ENCODE measurements at regions not wholly inside any gene's neighbourhood (a gene's known extent, or its start where the extent isn't known, plus 50 kb on each side); places are given as distances from the start of the nearest gene placed in this dataset.

DNA sequence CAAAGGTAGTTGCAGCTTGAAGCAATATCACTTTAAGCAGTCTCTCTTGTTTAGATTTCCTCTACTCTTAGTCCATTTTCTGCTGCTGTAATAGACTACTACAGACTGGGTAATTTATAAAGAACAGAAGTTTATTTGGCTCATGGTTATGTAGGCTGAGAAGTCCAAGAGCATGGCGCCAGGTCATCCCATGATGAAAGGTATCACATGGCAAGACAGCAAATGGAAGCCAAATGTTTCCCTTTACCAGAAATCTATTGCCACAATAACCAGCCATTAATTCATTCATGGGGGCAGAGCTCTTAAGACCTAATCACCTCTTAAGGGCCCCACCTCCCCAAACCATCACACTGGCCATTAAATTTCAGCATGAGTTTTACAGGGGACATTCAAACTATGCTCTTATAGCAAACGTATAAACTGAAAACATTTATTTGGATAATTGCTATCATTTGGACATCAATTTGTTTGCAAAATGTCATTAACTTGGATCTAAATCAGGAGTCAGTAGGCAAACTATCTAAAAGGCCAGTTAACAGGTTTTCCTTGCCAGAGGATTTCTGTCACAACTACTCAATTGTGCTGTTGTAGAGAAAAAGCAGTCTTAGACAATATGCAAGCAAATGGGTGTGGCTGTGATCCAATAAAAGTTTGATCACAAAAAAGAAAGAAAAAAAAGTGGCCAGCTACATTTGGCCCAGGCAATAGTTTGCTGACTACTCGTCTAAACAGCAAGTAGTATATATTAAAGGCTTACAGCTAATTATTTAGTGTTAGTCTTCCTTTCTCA lies 75.7 kb upstream of the GUCY1A1 start:
- no peak overlapping the region for H3K4me3 ChIP-seq

More for the DNA sequence above, 75.7 kb upstream of the GUCY1A1 start:
- Histone ChIP-seq H3K27me3 (ENCODE audit: insufficient read depth) (no peaks in the 10 kb centered on the region), H3K4me1 (ENCODE audit: insufficient read depth) (no peaks in the 10 kb centered on the region), H3K36me3 (ENCODE audit: insufficient read depth) (no peaks in the 10 kb centered on the region), H3F3A (replicated peaks; ENCODE audit: low read depth) (no peaks in the 10 kb centered on the region), H2AFZ (no peak overlapping the region), H4K20me1 (replicated peaks; ENCODE audit: insufficient read depth) (no peaks in the 10 kb centered on the region), H3K79me2 (replicated peaks; ENCODE audit: insufficient read depth) (no peaks in the 10 kb centered on the region), H3K27ac (ENCODE audit: low read depth) (no peak overlapping the region), H3K9me2 (ENCODE audit: insufficient read depth) (no peaks in the 10 kb centered on the region), H3K4me2 (no peak overlapping the region)
- TF ChIP-seq EZH2 (IDR thresholded peaks at IDR 0.05; ENCODE audit: low read depth, unreplicated experiment) (no peak), POLR2AphosphoS5 (IDR thresholded peaks at IDR 0.05; ENCODE audit: low read depth) (no peak), JUNB (IDR thresholded peaks at IDR 0.05; ENCODE audit: unreplicated experiment) (no peak), EZH2phosphoT487 (IDR thresholded peaks at IDR 0.05; ENCODE audit: unreplicated experiment) (no peak), CREB1 (CRISPR knock-in tag; IDR thresholded peaks at IDR 0.05; ENCODE audit: low read depth) (no peak), ZNF114 (CRISPR knock-in tag; IDR thresholded peaks at IDR 0.05) (no peak), STAT1 (IDR thresholded peaks at IDR 0.05; ENCODE audit: unreplicated experiment) (no peak), ZNF331 (CRISPR knock-in tag; IDR thresholded peaks at IDR 0.05; ENCODE audit: low read depth) (no peak)
- TF ChIP-seq, protein P1, sequence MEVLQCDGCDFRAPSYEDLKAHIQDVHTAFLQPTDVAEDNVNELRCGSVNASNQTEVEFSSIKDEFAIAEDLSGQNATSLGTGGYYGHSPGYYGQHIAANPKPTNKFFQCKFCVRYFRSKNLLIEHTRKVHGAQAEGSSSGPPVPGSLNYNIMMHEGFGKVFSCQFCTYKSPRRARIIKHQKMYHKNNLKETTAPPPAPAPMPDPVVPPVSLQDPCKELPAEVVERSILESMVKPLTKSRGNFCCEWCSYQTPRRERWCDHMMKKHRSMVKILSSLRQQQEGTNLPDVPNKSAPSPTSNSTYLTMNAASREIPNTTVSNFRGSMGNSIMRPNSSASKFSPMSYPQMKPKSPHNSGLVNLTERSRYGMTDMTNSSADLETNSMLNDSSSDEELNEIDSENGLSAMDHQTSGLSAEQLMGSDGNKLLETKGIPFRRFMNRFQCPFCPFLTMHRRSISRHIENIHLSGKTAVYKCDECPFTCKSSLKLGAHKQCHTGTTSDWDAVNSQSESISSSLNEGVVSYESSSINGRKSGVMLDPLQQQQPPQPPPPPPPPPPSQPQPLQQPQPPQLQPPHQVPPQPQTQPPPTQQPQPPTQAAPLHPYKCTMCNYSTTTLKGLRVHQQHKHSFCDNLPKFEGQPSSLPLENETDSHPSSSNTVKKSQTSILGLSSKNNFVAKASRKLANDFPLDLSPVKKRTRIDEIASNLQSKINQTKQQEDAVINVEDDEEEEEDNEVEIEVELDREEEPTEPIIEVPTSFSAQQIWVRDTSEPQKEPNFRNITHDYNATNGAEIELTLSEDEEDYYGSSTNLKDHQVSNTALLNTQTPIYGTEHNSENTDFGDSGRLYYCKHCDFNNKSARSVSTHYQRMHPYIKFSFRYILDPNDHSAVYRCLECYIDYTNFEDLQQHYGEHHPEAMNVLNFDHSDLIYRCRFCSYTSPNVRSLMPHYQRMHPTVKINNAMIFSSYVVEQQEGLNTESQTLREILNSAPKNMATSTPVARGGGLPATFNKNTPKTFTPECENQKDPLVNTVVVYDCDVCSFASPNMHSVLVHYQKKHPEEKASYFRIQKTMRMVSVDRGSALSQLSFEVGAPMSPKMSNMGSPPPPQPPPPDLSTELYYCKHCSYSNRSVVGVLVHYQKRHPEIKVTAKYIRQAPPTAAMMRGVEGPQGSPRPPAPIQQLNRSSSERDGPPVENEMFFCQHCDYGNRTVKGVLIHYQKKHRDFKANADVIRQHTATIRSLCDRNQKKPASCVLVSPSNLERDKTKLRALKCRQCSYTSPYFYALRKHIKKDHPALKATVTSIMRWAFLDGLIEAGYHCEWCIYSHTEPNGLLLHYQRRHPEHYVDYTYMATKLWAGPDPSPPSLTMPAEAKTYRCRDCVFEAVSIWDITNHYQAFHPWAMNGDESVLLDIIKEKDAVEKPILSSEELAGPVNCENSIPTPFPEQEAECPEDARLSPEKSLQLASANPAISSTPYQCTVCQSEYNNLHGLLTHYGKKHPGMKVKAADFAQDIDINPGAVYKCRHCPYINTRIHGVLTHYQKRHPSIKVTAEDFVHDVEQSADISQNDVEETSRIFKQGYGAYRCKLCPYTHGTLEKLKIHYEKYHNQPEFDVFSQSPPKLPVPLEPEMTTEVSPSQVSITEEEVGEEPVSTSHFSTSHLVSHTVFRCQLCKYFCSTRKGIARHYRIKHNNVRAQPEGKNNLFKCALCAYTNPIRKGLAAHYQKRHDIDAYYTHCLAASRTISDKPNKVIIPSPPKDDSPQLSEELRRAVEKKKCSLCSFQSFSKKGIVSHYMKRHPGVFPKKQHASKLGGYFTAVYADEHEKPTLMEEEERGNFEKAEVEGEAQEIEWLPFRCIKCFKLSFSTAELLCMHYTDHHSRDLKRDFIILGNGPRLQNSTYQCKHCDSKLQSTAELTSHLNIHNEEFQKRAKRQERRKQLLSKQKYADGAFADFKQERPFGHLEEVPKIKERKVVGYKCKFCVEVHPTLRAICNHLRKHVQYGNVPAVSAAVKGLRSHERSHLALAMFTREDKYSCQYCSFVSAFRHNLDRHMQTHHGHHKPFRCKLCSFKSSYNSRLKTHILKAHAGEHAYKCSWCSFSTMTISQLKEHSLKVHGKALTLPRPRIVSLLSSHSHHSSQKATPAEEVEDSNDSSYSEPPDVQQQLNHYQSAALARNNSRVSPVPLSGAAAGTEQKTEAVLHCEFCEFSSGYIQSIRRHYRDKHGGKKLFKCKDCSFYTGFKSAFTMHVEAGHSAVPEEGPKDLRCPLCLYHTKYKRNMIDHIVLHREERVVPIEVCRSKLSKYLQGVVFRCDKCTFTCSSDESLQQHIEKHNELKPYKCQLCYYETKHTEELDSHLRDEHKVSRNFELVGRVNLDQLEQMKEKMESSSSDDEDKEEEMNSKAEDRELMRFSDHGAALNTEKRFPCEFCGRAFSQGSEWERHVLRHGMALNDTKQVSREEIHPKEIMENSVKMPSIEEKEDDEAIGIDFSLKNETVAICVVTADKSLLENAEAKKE (CRISPR knock-in tag; IDR thresholded peaks at IDR 0.05), result no peak
- TF ChIP-seq, protein P2, sequence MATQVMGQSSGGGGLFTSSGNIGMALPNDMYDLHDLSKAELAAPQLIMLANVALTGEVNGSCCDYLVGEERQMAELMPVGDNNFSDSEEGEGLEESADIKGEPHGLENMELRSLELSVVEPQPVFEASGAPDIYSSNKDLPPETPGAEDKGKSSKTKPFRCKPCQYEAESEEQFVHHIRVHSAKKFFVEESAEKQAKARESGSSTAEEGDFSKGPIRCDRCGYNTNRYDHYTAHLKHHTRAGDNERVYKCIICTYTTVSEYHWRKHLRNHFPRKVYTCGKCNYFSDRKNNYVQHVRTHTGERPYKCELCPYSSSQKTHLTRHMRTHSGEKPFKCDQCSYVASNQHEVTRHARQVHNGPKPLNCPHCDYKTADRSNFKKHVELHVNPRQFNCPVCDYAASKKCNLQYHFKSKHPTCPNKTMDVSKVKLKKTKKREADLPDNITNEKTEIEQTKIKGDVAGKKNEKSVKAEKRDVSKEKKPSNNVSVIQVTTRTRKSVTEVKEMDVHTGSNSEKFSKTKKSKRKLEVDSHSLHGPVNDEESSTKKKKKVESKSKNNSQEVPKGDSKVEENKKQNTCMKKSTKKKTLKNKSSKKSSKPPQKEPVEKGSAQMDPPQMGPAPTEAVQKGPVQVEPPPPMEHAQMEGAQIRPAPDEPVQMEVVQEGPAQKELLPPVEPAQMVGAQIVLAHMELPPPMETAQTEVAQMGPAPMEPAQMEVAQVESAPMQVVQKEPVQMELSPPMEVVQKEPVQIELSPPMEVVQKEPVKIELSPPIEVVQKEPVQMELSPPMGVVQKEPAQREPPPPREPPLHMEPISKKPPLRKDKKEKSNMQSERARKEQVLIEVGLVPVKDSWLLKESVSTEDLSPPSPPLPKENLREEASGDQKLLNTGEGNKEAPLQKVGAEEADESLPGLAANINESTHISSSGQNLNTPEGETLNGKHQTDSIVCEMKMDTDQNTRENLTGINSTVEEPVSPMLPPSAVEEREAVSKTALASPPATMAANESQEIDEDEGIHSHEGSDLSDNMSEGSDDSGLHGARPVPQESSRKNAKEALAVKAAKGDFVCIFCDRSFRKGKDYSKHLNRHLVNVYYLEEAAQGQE (IDR thresholded peaks at IDR 0.05; ENCODE audit: unreplicated experiment), result no peak
- TF ChIP-seq, protein P3, sequence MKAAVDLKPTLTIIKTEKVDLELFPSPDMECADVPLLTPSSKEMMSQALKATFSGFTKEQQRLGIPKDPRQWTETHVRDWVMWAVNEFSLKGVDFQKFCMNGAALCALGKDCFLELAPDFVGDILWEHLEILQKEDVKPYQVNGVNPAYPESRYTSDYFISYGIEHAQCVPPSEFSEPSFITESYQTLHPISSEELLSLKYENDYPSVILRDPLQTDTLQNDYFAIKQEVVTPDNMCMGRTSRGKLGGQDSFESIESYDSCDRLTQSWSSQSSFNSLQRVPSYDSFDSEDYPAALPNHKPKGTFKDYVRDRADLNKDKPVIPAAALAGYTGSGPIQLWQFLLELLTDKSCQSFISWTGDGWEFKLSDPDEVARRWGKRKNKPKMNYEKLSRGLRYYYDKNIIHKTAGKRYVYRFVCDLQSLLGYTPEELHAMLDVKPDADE (IDR thresholded peaks at IDR 0.05), result no peak
- TF ChIP-seq, protein P4, sequence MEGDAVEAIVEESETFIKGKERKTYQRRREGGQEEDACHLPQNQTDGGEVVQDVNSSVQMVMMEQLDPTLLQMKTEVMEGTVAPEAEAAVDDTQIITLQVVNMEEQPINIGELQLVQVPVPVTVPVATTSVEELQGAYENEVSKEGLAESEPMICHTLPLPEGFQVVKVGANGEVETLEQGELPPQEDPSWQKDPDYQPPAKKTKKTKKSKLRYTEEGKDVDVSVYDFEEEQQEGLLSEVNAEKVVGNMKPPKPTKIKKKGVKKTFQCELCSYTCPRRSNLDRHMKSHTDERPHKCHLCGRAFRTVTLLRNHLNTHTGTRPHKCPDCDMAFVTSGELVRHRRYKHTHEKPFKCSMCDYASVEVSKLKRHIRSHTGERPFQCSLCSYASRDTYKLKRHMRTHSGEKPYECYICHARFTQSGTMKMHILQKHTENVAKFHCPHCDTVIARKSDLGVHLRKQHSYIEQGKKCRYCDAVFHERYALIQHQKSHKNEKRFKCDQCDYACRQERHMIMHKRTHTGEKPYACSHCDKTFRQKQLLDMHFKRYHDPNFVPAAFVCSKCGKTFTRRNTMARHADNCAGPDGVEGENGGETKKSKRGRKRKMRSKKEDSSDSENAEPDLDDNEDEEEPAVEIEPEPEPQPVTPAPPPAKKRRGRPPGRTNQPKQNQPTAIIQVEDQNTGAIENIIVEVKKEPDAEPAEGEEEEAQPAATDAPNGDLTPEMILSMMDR (conservative IDR thresholded peaks at IDR 0.05; ENCODE audit: low read depth in 2 of 2), result no peak
- Mint-ChIP-seq H3K27ac (no peak overlapping the region), H3K4me1 (peaks cover 3% of the 10 kb centered on the region), H3K4me3 (no peak overlapping the region), H3K36me3 (ENCODE audit: low read depth) (no peaks in the 10 kb centered on the region), H3K27me3 (ENCODE audit: insufficient read depth, low read depth, poor library complexity) (no peaks in the 10 kb centered on the region), H3K9me3 (no peaks in the 10 kb centered on the region)
- no peak for ATAC-seq
- DNase-seq (ENCODE audit: low spot score), result no peak

Data from GM23338 (cell line).